ENCODE measurements at regions not wholly inside any gene's neighbourhood (a gene's known extent, or its start where the extent isn't known, plus 50 kb on each side); places are given as distances from the start of the nearest gene placed in this dataset.

DNA sequence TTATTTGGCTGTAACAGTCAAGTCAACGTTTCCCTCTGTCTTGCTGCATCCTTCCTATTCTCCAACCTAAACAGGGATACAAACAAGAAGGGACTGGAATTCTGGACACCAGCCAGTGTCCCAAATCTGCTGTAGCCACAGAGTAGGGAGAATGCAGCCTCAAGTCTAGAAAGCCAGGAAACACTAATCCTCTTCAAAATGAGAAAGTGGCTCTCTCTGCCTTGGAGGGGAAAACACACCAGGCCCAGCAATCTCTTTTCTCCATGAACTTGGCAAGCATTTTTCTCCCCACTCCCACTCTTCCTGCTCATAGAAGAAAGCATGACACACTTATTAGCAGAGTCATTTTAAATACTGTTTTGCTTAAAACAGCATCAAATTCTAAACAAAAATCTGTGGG, 781.7 kb downstream of the SQOR start:
- DNase-seq (ENCODE audit: low read depth), result no peak

DNA sequence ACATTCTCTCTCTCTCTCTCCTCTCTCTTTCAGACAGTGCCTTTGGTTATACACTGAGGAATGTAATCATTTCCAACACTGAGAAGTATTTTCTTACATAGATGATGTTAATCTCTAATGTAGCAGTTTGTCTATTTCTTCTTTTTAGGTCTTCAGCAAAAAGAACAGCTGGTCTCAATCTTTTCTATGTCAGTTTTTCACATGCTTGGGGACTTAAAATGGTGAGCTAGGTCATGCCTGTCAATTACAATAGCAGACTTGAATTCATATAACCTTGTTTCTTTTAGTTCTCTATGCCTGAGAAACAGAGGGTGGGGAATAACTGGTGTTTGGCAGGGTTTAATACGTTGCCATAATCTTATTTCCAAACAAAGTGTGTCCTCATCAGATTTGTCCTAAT, 786.2 kb downstream of the SQOR start:
- no peak for DNase-seq (ENCODE audit: low read depth)

DNA sequence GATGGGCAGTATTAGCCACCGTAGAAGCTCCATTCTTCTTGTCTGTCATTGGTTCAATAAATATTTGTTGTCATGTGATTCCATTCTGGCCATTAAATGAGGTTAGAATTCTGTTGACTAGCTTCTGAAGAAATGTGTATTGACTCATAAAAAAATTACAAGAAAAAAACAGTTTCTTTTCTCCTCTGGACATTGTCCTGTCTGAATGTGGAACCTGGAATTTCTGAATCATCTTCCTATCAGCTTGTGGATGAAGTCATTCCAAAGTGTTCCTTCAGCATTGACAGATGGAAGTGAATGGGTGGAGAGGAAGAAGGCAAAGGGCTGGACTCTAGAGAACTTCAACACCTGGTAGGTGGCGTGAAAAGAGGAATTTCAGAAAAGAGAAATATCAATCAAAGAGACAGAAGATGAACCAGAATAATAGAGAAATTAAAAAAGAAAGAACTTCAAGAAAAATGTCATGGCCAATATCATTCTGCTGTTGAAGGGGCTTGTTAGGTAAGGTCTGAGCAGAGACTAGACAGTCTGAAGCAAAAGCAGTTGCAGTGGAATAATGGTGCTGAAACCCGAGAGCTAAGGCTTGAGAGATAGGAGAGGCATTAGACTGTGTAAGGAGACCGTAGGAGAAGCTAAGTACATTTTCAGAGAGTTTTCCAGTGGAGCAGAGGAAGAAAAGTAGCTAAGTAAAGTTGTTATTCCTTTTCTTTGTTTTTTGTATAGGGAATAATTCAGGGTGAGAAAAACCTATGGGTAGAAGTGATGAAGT, 806.6 kb downstream of the SQOR start:
- DNase-seq (ENCODE audit: low read depth), result no peak

DNA sequence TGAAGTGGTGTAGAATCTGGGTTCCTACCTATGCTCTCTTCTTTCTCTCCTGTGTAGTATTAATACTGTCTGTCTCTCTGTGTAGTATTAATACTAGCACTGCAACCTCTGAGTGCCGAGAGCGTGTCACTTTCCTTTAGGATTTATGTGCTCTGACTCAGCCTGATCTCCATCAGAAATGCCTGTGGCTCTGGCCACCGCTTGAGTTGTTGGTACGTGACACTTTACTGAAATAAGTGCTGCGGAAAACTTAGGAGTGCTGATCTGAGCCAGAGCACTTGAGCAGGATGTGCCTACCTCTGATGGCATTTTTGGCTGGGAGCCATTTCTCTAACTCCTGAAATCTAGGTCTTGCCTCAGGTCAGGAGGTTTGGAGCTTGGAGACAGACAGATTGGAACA, 807.4 kb downstream of the SQOR start:
- no peak for DNase-seq (ENCODE audit: low read depth)

DNA sequence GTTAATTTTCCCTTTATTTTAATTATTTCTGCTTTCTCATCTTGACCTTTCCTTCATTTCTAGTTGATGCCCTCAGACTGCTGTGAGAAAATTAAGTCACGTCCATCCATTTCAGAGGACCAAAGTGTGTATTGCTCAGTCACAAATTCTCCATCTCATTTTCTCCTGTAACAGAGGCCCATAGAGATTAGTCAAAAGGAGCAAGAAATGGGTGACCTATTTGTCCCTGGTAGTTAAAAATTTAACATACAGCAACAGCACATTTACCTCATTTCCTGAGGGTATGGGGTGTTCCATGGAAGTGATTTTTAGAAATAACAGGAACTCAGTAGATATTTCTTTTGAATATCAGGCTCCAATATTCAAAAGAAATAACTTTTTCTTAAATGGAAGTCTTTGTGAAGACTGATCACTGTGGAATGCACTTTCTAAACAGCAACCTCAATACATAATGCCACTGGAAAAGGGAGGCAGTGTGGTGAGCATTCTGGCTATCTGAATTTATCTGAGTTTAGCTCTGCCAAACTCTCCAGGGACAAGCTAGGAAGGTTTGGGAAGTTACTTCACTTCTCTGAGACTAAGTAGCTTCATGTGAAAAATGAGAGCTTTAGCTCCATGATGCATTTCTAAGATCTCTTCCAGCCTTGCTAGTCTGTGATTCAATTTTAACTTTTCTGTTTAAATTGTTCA, 808.2 kb downstream of the SQOR start:
- DNase-seq (ENCODE audit: low read depth), result no peak

DNA sequence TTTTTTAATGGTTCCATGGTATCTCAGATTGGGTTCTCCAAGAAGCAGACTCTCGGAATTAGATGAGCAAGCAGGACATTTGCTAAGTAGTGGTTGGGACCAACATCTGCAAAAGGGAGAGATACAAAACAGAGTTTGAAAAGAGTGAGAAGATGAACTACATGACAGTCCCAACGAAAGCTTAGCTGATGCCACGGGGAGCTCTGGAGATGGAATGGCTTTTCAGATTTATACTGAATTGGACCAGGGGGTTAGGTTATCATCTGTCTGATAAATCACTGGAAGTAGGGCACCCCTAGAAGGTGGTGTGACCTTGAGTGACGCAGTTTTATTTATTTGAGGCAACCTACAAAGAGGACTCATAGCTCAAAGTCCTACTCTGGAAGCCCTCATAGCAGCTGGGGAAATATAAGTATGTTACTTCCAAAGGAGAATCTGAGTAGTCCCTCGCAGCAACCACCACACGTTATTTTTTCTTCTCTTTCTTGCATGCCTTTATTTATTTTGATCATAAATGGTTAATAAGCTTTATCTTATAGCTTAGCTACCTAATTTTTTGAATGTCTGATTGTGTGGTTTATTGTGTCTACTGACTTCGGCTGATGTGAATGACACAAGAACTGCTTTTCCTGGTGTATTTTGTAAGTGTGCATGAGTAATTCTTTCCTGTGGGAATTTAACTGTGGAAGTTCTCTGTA, 815.4 kb downstream of the SQOR start:
- DNase-seq (ENCODE audit: low read depth), result no peak

DNA sequence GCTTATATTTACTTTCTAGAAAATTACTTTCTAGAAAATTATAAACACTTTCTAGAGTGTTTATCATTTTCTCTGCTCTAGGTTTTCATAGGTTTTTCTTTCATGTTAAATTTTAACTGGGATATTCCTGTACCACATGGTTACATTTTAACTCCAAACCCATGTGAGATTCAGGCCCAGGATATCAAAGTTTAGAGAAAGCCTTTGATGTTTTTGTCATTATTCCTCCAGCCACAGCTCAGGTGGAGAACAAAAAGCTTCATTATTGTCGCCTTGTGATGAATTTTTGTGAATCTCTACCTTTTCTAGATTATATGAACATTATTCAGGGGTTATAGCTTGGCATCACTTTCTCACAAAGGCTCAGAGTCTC, 816.0 kb downstream of the SQOR start:
- DNase-seq (ENCODE audit: low read depth), result no peak

DNA sequence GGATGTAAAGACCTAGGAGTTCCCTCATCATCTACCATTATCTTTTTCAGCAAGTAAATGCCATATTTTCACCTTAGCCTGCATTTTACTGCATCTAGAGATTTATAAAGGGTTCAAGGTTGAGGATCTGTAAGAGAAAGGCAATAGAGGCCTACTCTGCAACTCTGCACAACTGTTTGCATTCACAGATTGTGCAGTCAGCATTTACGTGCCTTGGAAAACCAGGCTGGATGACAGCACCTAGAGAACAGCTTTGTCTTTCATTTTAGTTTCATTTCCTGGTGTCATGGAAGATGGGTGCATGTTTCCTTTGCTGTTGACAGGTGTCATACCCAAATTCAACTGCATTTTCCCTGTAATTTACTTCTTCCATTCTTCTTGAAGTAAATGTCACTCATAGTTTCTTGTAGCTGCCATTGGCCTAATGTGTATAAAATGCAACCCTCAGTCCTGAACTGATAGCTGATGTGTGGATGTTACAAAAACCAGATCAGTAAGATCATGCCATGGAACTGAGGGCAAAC, 817.5 kb downstream of the SQOR start:
- no peak for DNase-seq (ENCODE audit: low read depth)

DNA sequence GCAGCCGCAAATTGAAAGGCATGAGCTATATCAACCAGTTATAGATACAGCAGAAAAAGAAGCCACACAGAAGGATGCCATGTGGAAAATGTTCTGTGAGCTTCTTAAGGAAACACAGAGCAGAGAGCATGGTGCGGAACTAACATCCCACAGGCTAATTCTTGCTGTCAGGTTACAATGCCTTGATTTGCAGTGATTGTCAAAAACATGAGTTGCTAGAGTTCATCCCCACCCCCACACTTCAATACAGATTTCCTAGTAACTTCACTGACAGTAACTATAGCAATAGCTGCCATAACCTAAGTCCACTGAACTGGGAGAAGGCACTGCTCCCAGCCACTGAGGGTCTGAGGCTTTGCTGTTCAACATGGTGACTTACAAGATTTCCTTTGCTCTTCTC, 821.6 kb downstream of the SQOR start:
- no peak for DNase-seq (ENCODE audit: low read depth)

DNA sequence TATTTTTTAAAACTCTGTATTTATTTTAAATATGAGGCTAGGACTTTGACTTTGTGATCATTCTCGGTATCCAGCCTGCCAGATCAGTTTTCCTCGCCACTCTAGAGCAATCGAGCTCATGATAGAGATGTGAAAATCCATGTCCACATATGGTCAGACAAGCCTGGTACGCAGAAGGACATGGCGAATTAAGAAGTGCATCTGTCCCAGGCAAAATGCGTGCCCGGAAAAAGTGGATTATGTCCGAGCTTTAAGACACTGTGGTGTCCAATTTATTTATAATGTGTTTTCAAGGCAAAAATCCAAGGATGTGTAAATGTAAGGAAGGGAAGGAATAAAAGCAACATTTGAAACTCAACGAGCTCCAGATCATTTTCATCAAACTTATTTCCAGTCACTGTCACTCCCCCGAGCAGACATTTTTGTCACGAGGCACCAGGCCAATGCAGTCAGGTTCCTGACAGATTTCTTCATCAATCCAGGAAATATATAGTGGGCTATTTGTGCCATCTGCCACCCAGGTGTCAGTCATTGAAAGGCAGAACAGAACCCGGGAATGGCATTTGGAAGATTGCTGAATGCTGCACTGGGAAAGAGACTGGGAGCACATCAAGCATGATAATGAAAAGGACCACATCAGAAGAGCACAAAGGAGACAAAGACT, 825.7 kb downstream of the SQOR start:
- no peak for DNase-seq (ENCODE audit: low read depth)

DNA sequence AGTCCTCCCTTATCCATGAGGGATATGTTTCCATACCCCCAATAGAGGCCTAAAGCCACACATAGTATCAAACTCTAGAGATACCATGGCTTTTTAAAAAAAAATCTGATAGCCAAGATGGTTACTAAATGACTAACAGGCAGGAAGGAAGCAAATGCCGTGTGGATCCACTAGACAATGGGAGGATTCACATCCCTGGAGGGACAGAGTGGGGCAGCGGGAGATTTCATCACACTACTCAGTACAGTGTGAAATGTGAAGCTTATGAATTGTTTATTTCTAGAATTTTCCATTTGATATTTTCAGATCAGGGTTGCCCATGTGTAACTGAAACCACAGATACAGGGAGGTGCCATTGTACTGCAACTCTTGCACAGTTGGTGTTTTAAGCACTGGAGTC, 826.6 kb downstream of the SQOR start:
- no peak for DNase-seq (ENCODE audit: low read depth)

DNA sequence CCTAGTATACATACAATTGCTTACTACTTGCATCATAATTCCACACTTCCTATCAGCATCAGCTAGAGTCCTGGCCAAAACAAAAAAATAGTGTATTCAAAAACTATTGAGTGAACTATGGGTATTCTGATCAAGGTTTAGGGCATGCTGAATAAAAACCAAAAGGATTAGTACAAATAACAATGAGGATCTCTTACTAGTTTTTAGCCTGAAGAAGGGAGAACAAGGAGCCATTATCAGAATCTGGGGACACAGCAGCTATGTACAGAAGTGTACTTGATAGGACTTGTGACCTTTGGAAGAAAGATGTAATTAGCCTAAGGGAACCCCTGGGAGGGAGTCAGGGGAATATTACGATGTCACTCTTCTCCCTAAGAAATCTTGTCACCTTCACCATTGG, 832.2 kb downstream of the SQOR start:
- DNase-seq (ENCODE audit: low read depth), result no peak

DNA sequence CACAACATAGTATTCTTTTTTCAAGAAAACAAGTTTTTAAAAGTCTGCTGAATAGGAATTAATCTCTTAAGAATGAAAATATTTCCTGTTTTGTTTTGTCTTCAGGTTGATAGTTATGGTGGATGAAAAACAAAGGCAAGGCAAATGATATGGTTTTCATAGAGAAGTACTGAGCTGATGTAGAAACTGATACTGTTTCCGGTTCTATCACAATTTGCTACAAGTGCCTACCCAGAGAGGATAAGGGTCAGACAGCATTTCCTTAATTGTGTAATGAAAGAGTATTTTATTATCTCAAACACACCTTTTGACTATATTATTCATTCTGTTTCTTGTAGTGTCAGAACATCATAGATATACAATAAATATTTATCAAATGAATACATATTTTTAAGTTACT, 836.3 kb downstream of the SQOR start:
- no peak for DNase-seq (ENCODE audit: low read depth)

DNA sequence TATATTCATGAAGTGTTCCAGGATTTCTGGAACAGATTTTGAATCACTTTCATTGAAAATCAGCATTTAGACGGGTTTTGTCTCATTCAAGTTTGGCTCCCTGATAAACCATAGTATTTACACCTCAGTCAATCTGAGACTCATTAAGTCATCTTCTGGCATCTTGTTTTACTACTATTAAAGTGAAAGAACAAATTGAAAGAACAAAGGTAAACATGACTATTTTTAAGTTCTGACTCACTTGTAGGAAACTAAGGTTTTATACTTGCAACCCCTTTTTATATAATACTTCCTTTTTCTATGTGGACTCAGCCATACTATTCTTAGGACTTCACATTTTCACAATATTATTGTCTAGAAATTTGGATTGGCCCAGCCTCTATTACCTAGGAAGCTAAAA, 854.4 kb downstream of the SQOR start:
- no peak for DNase-seq (ENCODE audit: low read depth)

DNA sequence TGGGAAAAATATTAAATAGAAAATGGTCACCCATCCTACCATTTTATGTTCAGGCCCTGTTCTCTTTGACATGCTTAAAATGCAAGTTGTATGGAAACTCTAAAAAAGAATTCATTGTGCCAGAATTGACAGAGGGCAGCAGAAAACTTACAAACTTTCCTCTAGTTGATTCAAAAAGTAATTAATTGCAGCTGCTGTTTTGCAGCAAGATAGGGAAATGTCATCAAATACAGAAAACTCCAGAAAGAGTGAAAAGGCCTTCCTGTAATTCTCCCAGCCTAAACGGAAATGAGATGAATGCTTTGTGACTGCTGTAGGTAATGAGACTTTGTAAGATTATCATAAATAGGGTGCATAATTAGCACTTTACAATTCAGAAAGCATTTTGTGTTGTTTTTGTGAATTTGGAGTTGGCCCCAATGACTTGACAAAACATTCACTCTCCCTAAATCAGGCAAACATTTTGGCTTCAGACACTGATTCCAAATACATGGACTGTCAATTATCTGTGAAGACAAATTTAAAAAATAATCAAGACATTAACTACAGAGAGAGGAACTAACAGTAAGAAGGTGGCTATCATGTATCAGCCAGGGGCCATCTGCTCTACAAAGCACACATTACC, 861.8 kb downstream of the SQOR start:
- no peak for DNase-seq (ENCODE audit: low read depth)

DNA sequence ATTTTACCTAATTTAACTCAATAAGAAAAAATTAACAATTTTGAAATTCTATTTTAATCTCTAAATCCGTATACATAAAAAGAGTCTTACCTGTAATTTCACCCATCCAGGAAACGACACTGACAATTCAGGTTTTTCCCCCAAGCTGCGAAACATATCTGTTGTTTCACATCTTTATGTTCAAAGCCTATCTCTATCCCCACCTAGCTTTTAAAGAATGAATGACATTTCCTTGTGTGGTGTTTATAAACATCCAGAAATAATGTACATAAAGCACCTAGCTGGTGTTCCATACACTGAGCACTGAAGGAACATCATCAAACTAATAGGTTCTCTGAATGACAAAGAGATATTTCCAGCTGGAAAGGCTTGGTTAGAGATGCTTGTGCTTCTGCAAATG, 867.8 kb downstream of the SQOR start:
- no peak for DNase-seq (ENCODE audit: low read depth)

DNA sequence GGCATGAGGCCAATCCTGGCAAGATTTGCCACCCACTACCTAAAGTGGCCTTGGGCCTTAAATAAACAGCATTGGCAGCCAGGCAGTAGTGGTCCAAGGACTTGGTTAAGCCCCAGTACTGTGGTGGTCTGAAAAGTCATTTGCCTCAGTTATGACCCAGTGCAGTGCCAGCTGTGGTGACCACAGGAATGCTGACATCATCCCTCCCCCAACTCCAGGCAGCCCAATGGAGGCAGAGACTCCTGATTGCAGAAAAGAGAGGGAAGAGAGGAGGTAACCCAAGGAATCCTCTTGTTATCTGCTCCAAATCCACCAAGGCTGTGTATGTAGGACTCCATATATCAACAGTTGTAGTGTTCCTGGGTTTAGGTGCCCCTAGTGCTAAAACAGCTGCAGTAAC, 883.6 kb downstream of the SQOR start:
- no peak for DNase-seq (ENCODE audit: low read depth)

DNA sequence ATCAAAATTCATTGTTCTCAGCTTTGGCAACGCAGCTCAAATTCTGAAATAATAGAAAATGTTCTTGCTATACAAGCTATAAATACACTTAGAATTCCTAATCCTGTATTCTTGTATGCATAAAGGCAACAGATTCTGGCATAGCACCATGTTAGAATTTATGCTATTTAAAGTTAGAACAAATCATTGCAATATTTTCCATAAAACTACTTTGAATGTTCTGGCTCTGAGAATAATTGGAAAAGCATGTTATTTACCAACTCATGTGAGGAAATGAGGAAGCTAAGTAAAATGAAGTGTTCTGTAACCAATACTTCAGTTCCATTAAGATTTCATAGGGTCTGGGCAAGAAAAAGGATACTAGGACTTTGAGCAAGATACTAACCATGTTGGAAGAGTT, 888.9 kb downstream of the SQOR start:
- no peak for DNase-seq (ENCODE audit: low read depth)

DNA sequence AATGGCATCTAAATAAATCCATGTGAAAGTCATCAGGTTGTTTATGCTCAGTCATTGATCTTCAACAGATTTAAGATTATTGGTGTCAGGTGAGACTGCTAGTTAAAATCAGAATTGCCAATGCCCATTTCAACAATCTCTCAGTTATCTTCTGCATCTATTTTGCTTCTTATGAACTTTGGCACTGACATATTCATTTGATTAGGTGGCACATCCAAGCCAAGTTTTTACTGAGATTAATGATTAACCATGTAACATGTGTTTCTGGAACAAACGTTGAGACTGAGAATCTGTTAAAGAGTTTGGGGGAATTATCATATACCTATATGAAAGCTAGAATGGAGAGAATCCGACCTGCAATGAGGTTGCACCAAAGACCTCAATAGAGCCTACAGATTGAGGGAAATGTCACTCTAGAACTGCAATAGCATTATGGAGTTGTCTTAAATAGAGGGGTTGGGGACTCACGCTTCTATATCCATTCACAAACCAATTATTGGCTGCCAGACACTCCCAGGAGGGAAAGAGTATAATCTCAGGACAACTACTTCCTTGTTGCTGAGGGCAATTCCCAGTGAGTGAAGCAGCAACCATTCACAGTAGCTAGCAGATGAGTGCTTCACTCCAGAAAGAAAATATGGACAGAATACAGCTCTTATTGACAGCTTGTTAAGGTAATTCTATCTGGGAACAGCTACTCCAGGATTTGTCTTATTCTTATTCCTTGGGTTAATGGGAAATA, 891.3 kb downstream of the SQOR start:
- DNase-seq (ENCODE audit: low read depth), result no peak

DNA sequence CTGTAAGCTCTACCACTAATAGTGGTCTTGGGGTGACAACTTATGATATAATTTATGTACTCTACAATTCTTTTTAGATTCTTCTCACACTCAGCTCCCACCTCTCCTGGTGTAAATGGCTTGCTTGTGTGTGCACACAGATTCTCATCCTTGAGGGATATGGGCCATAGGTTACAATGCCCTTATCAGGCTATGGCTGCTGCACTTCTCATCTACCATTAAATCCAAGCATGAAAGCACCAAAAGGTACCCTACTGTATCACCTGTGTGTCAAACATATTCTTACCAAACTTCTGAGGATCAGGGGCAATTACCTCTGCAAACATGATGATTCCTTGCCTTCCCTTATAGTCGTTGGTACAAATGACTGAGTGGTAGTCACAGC, 891.9 kb downstream of the SQOR start:
- DNase-seq (ENCODE audit: low read depth), result no peak

DNA sequence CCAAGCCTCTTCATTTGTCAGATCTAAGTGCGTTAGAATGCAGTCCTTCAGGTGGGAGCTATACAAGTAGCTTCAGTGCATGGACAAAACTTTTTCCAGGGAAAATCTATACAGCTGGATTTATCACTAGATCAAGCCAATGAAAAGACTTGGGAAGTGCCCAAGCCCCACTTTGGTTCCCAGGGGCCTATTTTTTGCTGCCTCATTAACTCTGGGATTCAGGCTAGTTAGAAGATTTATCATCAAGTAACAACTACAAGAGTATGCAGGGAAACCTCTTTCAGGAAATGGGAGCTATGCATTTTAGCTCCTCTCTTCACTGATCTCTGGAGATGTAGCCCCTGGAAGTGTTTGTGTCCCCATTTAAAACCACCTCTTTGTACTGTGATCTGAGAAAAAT, 908.8 kb downstream of the SQOR start:
- DNase-seq (ENCODE audit: low read depth), result no peak

DNA sequence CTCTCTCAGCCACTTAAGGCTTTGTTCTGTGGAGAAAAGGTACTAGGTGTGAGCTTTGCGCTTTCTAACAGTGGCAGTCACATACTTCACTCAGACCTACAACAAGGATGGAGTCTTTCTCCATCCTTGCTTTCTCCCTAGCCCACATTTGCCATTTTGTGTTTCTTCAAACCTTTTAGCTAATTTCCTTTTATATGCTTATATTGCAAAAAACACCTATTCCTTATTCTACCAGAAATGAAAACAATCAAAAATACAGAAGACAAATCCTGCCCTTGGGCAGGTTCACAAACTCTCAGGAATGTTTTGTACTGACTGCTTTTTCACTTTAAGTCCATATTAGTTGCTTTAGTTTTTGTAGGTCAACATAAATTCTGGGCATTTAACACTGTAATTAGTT, 914.2 kb downstream of the SQOR start:
- DNase-seq (ENCODE audit: low read depth), result no peak
